Activated CD4-positive, alpha-beta T cell treated with anti-CD3 and anti-CD28 coated beads, Interleukin-2, amount 50 U/mL, for 16 hours (primary cell): ENCODE measurements at regions not wholly inside any gene's neighbourhood (a gene's known extent, or its start where the extent isn't known, plus 50 kb on each side); places are given as distances from the start of the nearest gene placed in this dataset.
"Not testable (repeated sequence)": the region's sequence is repeated elsewhere in the genome, so short reads cannot be mapped to it uniquely, and the experiment has no call there.

Source experiments
- DNase-seq: peaks from one replicate; pipeline ENCODE4 v3.0.0-alpha.2; 2020

DNA sequence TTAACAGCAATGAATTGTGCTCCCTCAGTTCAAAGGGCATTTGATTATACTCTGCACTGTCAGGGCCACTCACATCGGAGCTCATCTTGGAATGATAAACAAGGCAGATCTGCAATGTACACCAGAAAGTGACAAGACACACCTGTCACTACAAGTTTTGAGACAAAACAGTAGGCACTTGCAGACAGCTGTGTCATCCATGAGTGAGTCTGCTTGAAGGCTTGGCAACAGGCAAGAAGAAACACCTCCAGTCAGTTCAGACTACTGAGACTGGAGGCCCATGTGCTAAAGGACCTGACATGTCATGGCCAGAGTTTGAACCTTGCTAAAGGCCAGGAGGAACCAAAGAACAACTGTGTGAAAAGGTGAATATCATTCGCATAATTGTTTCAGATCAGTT is 354.5 kb downstream of the CEP170 start:
- not testable (repeated sequence) for DNase-seq

- DNase-seq = no peak
Measured at GRCh38 chr1:242890192-242890741, 364.8 kb downstream of the CEP170 start.

DNA sequence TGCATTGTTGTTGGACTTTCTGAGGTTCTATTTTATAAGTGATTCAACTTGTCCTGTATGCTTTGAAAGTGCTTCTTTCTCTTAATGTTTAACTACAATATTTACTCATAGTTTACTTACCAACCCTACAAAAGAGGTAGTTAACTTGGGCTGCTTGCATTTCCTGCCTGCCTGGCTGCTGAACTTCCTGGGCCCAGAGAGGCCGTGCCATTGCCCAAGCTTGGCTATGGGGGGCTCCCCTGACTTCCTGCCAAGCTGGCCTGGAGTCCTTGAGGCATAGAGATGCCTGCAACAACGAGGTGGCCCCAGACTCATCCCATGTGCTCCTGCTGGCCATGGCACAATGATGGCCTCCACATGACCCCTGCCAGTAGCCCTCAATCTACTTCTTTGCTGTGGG is 361.6 kb upstream of the PLD5 start:
- DNase-seq = no peak

DNA sequence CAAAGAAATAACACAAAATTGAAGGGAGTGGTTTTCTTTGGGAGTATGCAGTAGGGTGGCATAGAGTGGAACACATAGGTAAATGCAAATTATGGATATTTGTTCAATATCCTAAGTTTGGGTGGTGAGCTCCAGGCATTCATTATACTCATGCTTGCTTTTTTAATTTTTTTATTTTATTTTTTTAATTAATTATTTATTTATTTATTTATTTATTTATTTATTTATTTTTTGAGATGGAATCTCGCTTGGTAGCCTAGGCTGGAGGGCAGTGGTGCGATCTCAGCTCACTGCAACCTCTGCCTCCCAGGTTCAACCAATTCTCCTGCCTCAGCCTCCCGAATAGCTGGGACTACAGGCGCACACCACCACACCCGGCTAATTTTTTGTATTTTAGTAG is 355.5 kb upstream of the PLD5 start:
- not testable (repeated sequence) for DNase-seq

DNA sequence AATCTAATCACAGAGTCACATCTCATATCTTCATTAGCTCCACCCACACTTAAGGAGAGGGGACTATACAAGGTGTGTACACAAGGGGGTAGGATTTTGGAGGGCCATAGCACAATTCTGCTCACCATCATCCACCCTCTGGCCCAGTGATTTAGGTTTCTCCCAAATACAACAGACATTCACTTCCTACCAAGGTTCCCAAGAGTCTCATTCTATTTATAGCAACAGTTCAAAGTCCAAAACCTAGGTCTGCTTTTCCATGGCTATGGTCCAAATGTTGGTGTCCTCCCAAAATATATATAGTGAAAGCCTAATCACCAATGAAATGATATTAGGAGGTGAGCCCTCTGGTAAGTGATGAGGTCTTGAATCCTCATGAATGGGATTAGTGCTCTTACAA is 353.2 kb upstream of the PLD5 start:
- no peak for DNase-seq

DNA sequence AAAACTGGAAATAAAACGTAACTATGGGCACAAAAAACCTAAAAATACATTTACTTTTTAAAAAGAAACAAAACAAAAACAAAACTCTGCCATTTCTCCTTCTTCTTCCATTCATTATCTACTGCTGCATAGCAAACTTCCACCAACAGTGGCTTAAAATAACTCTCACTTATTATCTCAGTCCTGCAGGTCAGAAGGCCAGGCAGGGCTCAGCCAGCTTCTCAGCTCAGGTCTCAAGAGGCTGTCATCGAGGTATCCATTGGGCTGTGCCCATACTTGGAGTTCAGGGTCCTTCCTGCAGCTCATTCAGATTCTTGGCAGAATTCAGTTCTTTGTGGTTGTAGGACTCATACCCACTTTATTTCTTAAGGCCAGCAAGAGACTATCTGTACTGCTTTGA is 352.7 kb upstream of the PLD5 start:
- no peak for DNase-seq

- DNase-seq = no peak
Measured at GRCh38 chr1:242876030-242876429, 351.5 kb upstream of the PLD5 start.

- DNase-seq = no peak
Measured at GRCh38 chr1:242873661-242874060, 349.2 kb upstream of the PLD5 start.

DNA sequence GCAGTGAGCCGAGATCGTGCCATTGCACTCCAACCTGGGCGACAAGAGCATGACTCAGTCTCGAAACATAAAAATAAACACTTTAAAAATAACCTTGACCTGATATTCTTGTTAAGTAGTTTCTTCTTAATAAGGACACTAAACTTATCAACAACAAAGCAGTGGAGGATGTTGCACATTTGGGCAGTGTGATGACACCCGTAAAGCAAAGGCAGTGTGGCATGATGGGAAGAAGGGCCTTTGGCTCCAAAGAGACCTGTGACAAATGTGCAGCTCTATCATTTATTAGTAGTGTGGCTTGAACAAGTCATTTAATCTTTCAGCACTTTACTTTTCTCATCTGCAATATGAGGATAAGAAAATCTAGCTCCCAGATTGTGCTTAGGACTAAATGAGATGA is 348.0 kb upstream of the PLD5 start:
- DNase-seq = no peak

DNA sequence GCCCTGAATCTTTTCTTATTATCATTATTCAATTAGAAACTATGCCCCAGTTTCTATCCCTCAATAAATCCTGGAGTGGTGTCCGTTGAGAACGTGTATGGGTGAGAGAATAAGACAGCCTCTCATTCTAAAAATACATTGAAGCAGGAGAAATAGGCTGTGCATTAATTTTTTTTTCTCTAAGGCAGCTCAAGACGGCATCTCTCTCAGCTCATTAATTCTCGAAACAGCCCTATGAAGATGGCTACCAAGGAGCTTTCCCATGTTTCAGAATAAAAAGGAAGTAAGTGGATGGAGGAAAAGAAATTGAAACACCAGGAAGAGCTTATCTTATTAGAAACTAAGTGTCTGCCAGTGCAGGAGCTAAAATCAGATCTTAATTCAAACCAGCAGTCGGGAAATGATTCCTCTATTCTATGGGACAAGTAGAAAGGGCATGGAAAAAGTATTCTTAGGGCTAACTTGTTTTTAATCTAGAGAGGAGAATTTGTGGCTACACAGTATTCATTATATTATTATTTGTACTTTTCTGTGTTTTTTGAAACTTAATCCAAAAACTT is 347.1 kb upstream of the PLD5 start:
- DNase-seq = no peak

DNA sequence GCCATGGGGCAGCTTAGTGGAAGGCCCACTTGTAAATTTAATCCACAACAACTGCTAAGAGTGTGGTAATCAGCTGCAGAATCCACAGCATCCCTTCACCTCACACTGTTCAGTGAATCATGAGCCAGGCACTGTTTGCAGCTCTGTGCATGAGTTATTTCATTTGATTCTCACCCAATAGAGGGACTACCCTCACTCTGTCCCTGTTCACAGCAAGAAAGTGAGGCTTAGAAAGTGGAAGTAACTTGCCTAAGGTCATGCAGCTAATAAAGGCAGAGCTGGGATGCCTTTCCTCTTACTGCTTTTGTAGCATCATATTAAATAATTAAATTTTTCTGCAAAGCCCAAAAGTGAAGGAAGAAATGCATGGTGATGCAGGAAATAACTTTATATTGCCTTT is 346.5 kb upstream of the PLD5 start:
- DNase-seq = no peak

GRCh38 chr1:242856289-242856688 is 331.8 kb upstream of the PLD5 start:
- no peak for DNase-seq

- no peak for DNase-seq
Measured at GRCh38 chr1:242854466-242854865, 330.0 kb upstream of the PLD5 start.

DNA sequence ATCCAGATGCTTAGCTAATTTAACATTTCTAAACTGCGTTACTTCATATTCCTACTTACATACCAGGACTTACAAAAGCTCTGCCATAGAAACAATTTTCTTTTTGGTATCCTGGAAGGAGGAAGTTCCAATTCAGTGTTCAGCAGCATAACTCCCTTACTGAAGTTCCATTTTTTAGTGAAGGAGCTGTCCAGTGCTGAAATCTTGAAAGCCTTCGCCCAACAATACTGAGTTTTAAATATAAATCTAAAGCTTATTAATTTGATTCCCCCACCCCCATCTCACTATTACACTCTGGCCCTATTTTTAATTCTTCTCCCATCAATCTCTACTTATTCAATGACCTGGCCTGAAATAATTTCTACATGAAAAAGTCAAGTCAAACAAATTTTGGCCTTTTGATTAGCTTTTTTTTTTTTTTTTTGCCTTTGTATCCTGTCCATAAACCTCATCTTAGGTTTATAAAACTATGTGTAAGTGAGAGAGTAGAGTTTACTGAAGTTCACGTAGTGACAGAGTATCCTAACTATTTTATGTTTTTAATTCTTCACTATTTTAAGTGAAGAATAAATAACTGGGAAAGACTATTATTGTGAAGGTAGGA is 323.0 kb upstream of the PLD5 start:
- no peak for DNase-seq

GRCh38 chr1:242842094-242842493 is 317.6 kb upstream of the PLD5 start:
- no peak for DNase-seq

- DNase-seq = no peak
Measured at GRCh38 chr1:242839101-242839500, 314.6 kb upstream of the PLD5 start.

DNA sequence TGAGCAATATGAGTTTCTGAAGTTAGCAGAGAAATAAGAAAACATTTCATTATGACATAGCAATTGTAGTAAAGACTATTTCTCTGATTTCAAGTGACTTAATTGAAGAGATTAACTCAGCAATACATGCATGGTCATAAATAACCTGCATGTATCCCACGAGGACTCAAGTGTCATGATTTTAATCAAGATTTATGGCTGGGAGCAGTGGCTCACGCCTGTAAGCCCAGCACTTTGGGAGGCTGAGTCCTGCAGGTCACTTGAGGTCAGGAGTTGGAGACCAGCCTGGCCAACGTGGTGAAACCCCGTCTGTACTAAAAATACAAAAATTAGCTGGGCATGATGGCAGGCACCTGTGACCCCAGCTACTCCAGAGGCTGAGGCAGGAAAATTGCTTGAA is 311.9 kb upstream of the PLD5 start:
- no peak for DNase-seq

DNA sequence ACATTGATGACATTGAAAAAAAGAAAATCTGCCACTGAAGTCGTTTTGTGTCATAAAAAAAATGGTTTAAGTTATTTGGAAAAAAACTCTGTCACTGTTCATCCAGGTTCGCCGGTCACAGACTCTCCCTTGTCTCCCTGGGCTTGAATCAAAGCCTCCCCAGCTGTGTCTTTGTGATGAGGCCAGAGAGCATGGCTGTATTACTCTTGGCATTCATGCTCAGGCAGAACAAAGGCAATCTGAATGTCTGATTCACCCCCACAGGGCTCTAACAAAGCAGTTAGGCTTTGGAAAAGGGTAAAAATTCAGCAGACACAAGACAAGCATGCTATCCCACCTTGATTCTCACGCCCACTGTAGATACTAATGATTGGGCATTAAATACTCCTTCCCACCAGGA is 304.3 kb upstream of the PLD5 start:
- no peak for DNase-seq

DNA sequence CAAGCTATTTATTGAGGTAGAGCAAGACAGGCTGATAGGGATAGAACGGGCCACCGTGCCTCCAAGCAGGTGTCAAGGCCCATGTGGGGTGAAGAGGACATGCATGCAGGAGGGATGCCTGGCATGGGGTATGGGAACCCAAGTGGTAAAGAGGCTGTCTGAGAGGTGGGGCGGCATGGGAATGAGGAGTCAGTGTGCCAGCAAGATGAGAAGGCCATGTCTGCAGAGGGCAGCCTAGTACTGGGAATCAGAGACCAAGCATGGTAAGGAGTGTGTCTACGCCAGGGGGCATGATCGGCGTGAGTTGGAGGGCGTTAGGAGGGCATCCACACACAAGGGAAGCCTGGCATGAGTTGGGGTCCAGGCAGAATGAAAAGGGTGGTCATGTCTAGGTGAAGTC is 303.7 kb upstream of the PLD5 start:
- DNase-seq = no peak

DNA sequence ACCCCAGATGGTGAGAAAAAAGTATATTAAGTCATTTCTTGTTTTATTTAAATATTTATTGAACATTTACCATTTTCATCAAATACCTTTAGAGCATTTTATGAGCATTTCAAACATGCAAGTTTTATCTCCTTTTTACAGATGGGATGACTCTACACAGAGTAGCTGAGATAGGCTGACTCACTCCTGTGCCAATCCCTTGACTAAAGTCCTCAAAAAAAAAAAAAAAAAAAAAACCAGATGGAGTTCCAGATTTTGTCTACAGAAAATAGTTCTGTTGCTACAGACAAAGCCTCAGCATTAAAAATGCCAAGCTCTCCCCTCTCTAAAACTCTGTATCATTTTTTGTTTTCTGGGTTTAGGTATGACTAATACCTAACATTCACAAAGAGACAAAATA is 303.0 kb upstream of the PLD5 start:
- no peak for DNase-seq

GRCh38 chr1:242826701-242827336 is 302.3 kb upstream of the PLD5 start:
- DNase-seq = no peak

- no peak for DNase-seq
Measured at GRCh38 chr1:242824435-242824834, 299.9 kb upstream of the PLD5 start.

DNA sequence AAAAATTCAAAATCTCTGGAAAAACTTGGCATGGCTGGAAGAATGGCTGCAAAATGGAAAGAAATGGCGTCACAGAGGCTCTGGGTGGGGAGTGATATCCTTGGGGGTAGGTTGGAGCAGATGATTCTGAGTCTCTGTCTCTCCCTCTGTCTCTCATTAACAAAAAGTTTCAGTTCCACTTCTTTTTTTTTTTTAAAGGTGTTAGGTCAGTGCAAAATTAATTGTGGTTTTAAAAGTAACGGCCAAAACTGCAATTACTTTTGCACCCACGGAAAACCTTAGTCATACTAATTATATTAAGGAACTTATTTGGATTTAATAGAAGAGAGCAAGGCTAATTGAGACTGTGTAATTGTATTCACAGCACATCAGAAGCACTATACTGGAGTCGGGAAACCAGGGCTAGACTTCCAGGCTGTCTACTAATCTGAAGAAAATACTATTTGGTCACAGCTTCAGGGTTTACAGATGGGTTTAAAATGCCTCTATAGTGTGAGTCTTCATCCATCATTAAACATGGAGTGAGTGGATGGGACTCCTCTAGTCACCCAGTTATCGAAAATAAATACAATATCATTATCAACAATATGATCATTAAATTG is 289.1 kb upstream of the PLD5 start:
- no peak for DNase-seq
